ENCODE measurements at regions not wholly inside any gene's neighbourhood (a gene's known extent, or its start where the extent isn't known, plus 50 kb on each side); places are given as distances from the start of the nearest gene placed in this dataset.

- no peak for TF ChIP-seq EZH2 (IDR thresholded peaks at IDR 0.05; ENCODE audit: insufficient read depth, low read length)
- no peak for TF ChIP-seq CTCF (IDR thresholded peaks at IDR 0.05; ENCODE audit: insufficient read depth, low read depth, low read length)
Measured at GRCh38 chr2:147487978-147488289, 356.9 kb upstream of the ACVR2A start.

All from astrocyte (in vitro differentiated cells and primary cell).